Ovary (tissue), 7 donors: ENCODE measurements at regions not wholly inside any gene's neighbourhood (a gene's known extent, or its start where the extent isn't known, plus 50 kb on each side); places are given as distances from the start of the nearest gene placed in this dataset.

Experiments
- DNase-seq, 5 donors: peaks; one replicate each; pipeline ENCODE4 v3.0.0-alpha.2; 2019 to 2020
- H3K27ac ChIP-seq, 2 donors: fragments of 200-600 bp; one replicate each; pipeline versions ENCODE4 v1.5.1 to v1.8.0; 2019 to 2022
- H3K27me3 ChIP-seq: fragments of 200-600 bp; one replicate; pipeline ENCODE4 v1.8.0; 2022
- H3K36me3 ChIP-seq: fragments of 200-600 bp; sonication (generic); one replicate; pipeline ENCODE4 v1.5.1; 2019
- H3K4me1 ChIP-seq: one replicate; pipeline ENCODE4 v1.8.1; 2013; ENCODE audit warnings: mild to moderate bottlenecking, moderate library complexity; ENCODE audit not compliant: insufficient read depth
- H3K4me3 ChIP-seq: fragments of 200-600 bp; sonication (generic); one replicate; pipeline ENCODE4 v1.5.1; 2017
- H3K9me3 ChIP-seq, 2 donors: fragments of 200-600 bp in 1 of 2; sonication (generic) in 1 of 2; one replicate each; pipeline versions ENCODE4 v1.5.1 to v1.8.1; 2013 to 2019; ENCODE audit warnings: mild to moderate bottlenecking in 1 of 2, moderate library complexity in 1 of 2
- CTCF ChIP-seq, 3 donors: fragments of 450-650 bp in 2 of 3; fragments of 200-600 bp in 1 of 3; IDR thresholded peaks; one replicate each; pipeline versions ENCODE4 v1.5.1 to v1.8.0; 2016 to 2022; ENCODE audit warnings: antibody characterized with exemption in 3 of 3, mild to moderate bottlenecking in 1 of 3
- EP300 ChIP-seq: sonication (generic); formaldehyde crosslinking; IDR thresholded peaks from one replicate; pipeline ENCODE4 v1.6.1; 2017; ENCODE audit warnings: antibody characterized with exemption
- POLR2A ChIP-seq: fragments of 450-650 bp; IDR thresholded peaks from one replicate; pipeline ENCODE4 v1.6.1; 2017; ENCODE audit warnings: antibody characterized with exemption, mild to moderate bottlenecking, moderate library complexity
- WGBS, 3 donors: extraction: QIAGEN DNeasy Blood & Tissue Kit in 1 of 3; methylation state at CpG; one replicate each; pipeline versions ENCODE4 v1.1.5 to v1.1.7; 2013 to 2017; 5-methylcytosine and 5-hydroxymethylcytosine counted together
- intact Hi-C, 4 donors: fragments of 100-400 bp; cut with DNase I; formaldehyde crosslinking; loops; one replicate each; pipeline versions ENCODE4 v1.11.0 to v1.15.1; 2022 to 2023
- donor health status: DM: no; HTN: no; CAD: no; lungs with moderate emphysema.
- donor health status: DM: no; HTN: no; CAD: no.
- donor health status: Bipolar disorder and iron deficiency.
- donor health status: DM: no; HTN: no; CAD: no.
- donor health status: DM: yes; HTN: yes; CAD: no.

GRCh38 chr2:187978356-187978755 lies 313.3 kb upstream of the GULP1 start:
- TF ChIP-seq EP300 (no peak), POLR2A (no peak), CTCF (IDR thresholded peaks at IDR 0.05) (no peak)
- Histone ChIP-seq H3K27me3 (no peaks in the 10 kb centered on the region), H3K27ac (no peak overlapping the region), H3K9me3 (no peaks in the 10 kb centered on the region), H3K4me3 (no peak overlapping the region), H3K36me3 (no peaks in the 10 kb centered on the region), H3K4me1 (no peaks in the 10 kb centered on the region)
- intact Hi-C loops: no loop called here
- DNase-seq: no peak
- 90 to 96% (median 95%) methylated on average over 3 of the region's 3 CpGs for WGBS, 3 donors

GRCh38 chr2:187982668-187983067 lies 309.0 kb upstream of the GULP1 start:
- H3K4me1 ChIP-seq: peaks cover 3% of the 10 kb centered on the region
- H3K27ac ChIP-seq: no peak overlapping the region
- intact Hi-C loops: no loop called here
- WGBS, 3 donors: 7 to 26% (median 13%) methylated on average over 1 of the region's 1 CpG
- no peak for TF ChIP-seq POLR2A
- no peak for TF ChIP-seq EP300
- no peak for TF ChIP-seq CTCF (IDR thresholded peaks at IDR 0.05)
- no peaks in the 10 kb centered on the region for H3K36me3 ChIP-seq
- no peaks in the 10 kb centered on the region for H3K27me3 ChIP-seq
- H3K4me3 ChIP-seq: no peak overlapping the region
- no peaks in the 10 kb centered on the region for H3K9me3 ChIP-seq
- DNase-seq: no peak

- no peak for TF ChIP-seq CTCF (IDR thresholded peaks at IDR 0.05)
- TF ChIP-seq POLR2A: no peak
- no peak for TF ChIP-seq EP300
- no peak for DNase-seq
- Histone ChIP-seq H3K36me3 (no peaks in the 10 kb centered on the region), H3K9me3 (no peaks in the 10 kb centered on the region), H3K4me3 (no peak overlapping the region), H3K4me1 (peaks cover 3% of the 10 kb centered on the region), H3K27me3 (no peaks in the 10 kb centered on the region), H3K27ac (no peak overlapping the region)
- WGBS, 3 donors: 83 to 97% (median 88%) methylated on average over 2 of the region's 2 CpGs
- intact Hi-C loops: no loop called here
Observed at GRCh38 chr2:187985195-187985594, 306.5 kb upstream of the GULP1 start.

- Histone ChIP-seq H3K27me3 (no peaks in the 10 kb centered on the region), H3K4me1 (peaks cover 3% of the 10 kb centered on the region), H3K4me3 (no peak overlapping the region), H3K9me3 (no peaks in the 10 kb centered on the region), H3K27ac (no peak overlapping the region), H3K36me3 (no peaks in the 10 kb centered on the region)
- TF ChIP-seq EP300 (no peak), CTCF (IDR thresholded peaks at IDR 0.05) (no peak)
- DNase-seq: no peak
- WGBS, 3 donors: 21 to 41% (median 29%) methylated on average over 4 of the region's 4 CpGs
- intact Hi-C loops: no loop called here
Observed at GRCh38 chr2:187985923-187986322, 305.8 kb upstream of the GULP1 start.
